OCI-LY3 (cell line): ENCODE measurements at regions not wholly inside any gene's neighbourhood (a gene's known extent, or its start where the extent isn't known, plus 50 kb on each side); places are given as distances from the start of the nearest gene placed in this dataset.

Source experiments
- CTCF ChIP-seq: fragments of 200-600, 300-600 bp; sonication (generic); IDR thresholded peaks from 2 replicates; pipeline ENCODE4 v1.5.1; 2014; ENCODE audit warnings: antibody characterized with exemption, low read length, low read depth
- EZH2phosphoT487 ChIP-seq: fragments of 200-600 bp; shearing (Covaris generic); IDR thresholded peaks from 2 replicates; pipeline ENCODE4 v1.6.1; 2018; ENCODE audit warnings: antibody characterized with exemption, mixed run types, low read depth

DNA sequence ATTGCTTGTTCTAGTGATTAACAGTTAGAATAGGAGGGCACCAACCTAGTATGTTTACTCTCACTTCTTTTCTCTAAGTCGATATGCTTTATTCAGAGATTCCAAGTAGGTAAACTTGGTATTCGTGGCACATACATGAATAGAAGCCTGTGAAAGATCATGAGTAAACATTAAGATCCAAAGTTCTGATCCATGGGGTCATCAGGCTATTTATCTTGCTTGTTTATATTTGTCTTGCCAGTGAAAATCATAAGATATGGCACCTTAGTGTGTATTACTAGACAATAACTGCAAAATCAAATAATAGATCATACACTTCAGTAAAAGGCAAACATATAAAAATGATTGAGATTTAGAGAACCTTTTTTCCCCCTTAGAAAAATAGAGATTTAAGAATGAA, 56.5 kb upstream of the LHFPL3 start:
- TF ChIP-seq CTCF (no peak), EZH2phosphoT487 (no peak)
